ENCODE measurements at regions not wholly inside any gene's neighbourhood (a gene's known extent, or its start where the extent isn't known, plus 50 kb on each side); places are given as distances from the start of the nearest gene placed in this dataset.

GRCh38 chr15:29970402-29970695 is 112.4 kb upstream of the GOLGA8J start:
- Mint-ChIP-seq H3K36me3 (no peaks in the 10 kb centered on the region), H3K9me3 (peaks cover 4 to 14% (median 11%) of the 10 kb centered on the region in 3 donors), H3K27me3 (peaks cover 30% of the 10 kb centered on the region), H3K4me3 (no peak overlapping the region), H3K4me1 (peaks cover 0 to 2% (median 0%) of the 10 kb centered on the region in 3 donors), H3K27ac (no peak overlapping the region)

DNA sequence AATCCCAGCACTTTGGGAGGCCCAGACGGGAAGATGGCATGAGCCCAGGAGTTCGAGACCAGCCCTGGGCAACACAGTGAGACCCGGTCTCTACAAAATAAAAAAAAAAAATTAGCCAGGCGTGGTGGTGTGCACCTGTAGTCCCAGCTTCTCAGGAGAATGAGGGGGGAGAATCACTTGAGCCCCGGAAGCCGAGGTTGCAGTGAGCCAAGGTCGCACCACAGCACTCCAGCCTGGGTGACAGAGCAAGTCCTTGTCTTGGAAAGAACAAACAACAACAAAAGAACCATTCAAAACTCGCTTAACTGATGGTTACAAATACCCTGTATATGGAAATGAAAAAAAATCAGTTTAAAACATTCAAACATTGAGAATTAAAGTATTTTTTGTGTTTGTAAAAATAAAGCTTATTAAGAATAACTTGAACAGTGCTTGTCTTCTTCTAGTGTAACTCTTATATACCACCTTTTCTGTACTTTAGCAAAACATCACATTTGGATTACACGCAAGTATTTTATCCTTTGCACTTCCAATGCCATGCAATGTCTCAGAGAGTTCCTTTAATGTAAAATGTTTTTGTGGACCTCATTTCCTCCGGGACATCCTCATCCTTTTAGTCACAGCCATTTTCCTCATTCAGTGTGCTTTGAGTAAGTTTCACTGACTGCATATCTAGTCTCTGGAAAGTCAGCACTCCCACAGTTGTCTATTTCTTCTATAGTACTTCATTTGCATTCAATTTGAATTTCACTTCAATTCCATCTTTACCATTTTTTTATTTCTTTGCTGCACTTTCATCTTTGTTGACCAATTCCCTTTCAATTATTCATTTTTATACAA is 113.0 kb upstream of the GOLGA8J start:
- Mint-ChIP-seq H3K4me3 (no peak overlapping the region), H3K36me3 (no peaks in the 10 kb centered on the region), H3K27me3 (peaks cover 30% of the 10 kb centered on the region), H3K4me1 (peaks cover 0 to 2% (median under 1%) of the 10 kb centered on the region in 3 donors), H3K27ac (no peak overlapping the region), H3K9me3 (peaks cover 4 to 14% (median 9%) of the 10 kb centered on the region in 3 donors)

GRCh38 chr15:29968895-29969561 is 113.7 kb upstream of the GOLGA8J start:
- H3K27ac Mint-ChIP-seq = no peak overlapping the region
- H3K9me3 Mint-ChIP-seq = peaks cover 4 to 14% (median 7%) of the 10 kb centered on the region in 3 donors
- H3K4me3 Mint-ChIP-seq = no peak overlapping the region
- H3K27me3 Mint-ChIP-seq = peaks cover 29% of the 10 kb centered on the region
- H3K4me1 Mint-ChIP-seq = peaks cover 0 to 2% (median 1%) of the 10 kb centered on the region in 3 donors
- H3K36me3 Mint-ChIP-seq = no peaks in the 10 kb centered on the region

DNA sequence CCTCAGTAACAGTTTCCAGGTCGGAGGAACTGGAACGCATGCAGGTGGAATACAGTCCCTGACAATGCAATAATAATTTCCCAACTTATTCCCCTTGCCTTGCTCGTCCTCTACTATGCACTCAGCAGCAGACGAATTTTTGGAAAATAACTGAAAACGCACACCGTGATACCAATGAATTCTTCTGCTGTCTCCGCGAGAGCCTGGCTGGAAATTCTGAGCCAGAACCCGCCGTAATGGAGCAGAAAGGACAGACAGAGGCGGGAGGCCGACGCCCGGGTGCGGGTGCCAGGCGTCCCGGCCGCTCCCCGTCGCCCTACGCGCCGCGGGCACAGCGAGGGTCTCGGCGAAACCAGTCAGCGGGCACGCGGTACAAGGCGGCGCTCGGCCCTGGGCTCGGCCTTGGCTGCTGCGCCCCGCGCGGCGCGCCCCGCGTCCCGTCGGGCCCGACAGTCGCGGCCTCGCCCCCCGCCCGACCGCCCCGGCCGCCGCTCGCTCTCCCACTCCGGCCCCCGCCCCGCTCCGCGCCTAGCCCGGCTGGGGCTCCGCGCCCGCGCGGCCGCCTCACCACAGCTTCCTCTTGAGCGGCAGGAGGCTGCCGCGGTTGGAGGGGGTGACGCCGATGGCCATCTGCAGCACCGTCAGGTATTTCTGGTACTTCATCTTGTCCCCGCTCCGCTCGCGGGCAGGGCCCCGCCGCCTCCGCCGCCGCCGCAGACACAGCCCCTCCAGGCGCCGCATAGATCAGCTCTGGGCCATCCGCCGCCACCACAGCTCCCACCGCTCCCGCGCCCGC is 114.5 kb upstream of the GOLGA8J start:
- Mint-ChIP-seq H3K27me3 (peaks cover 29% of the 10 kb centered on the region), H3K27ac (no peak overlapping the region)

DNA sequence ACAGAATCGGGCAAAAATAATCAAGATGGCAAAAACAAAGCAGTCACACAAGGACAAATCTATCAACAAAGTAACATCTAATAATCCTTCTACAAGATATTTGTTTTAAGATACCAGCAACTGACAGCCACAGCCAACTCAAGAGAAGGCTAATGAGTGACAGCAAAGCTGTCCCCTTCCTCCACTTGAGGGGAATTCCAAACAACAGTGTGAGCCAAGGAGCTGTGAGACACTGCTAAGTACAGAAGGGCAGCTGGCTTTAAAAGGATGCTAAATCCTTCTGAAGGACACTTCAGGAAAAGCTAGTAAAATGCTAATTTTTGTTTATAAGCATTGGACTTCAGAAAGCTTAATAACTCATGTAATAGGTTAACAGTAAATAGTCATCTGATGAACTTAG is 120.3 kb upstream of the GOLGA8J start:
- Mint-ChIP-seq H3K4me3 (no peak overlapping the region), H3K27ac (no peak overlapping the region), H3K9me3 (peaks cover 0 to 5% (median 4%) of the 10 kb centered on the region in 3 donors), H3K4me1 (peaks cover 0 to 1% (median 0%) of the 10 kb centered on the region in 3 donors), H3K36me3 (no peaks in the 10 kb centered on the region), H3K27me3 (peaks cover 9% of the 10 kb centered on the region)

More for the DNA sequence above, 114.5 kb upstream of the GOLGA8J start:
- Mint-ChIP-seq H3K9me3 (peaks cover 4 to 14% (median 7%) of the 10 kb centered on the region in 3 donors), H3K4me3 (no peak overlapping the region), H3K4me1 (peaks cover 0 to 2% (median 1%) of the 10 kb centered on the region in 3 donors), H3K36me3 (no peaks in the 10 kb centered on the region)

GRCh38 chr15:29959384-29960137 is 123.2 kb upstream of the GOLGA8J start:
- Mint-ChIP-seq H3K36me3 (no peaks in the 10 kb centered on the region), H3K27ac (no peak overlapping the region), H3K4me1 (no peaks in the 10 kb centered on the region), H3K9me3 (peaks cover 0 to 5% (median 0%) of the 10 kb centered on the region in 3 donors), H3K4me3 (no peak overlapping the region), H3K27me3 (peaks cover 4% of the 10 kb centered on the region)

DNA sequence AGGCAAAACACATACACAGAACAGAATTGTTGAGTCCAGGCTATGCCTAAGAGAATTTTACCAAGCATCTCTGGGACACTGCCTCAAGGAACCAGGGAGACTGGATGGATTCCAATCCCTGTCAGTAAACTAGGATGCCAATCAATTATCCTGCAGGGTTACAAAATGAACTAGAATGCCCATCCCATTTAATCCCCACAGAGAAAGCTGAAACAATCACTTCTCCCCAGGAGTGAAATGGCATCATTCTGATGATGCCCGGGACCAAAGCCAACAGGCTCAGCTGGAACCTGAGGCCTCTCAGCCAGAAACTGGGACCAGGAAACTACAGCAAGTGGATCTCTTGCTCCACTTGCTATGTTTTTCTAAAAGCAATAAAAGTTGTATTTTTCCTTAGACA is 130.0 kb upstream of the TJP1 start:
- H3K27me3 Mint-ChIP-seq = peaks cover 3% of the 10 kb centered on the region
- H3K36me3 Mint-ChIP-seq = no peaks in the 10 kb centered on the region
- no peaks in the 10 kb centered on the region for H3K4me1 Mint-ChIP-seq
- no peak overlapping the region for H3K4me3 Mint-ChIP-seq
- peaks cover 0 to 2% (median 0%) of the 10 kb centered on the region in 3 donors for H3K9me3 Mint-ChIP-seq
- no peak overlapping the region for H3K27ac Mint-ChIP-seq

DNA sequence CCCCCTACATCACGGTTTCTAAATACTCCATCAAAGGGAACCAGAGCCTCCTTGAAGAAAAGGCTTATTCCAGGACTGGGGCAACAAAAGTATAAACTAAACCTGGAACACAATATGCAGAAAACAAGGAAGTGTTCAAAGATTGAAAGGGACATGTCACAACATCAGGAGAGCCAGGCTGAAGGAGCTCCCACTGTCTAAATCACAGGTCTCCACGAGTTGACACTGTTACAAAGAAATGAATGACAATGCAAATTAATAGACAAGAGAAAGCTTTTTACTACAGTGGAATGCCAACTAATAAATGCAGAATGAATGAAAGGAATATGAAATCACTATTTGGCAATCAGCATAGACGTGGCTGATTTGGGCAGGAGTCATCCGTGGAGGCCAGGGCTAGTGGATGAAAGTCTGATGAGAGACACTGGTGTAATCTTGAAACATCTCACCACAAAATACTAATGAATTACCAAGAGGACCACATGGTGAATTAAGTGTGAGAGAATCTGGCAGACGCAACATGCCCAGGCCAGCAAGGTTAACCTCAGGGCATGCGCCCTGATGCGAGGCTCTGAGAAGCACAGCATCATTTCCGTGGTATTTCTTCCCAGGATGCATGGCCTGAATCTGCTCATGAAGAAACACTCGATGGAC is 123.8 kb upstream of the TJP1 start:
- no peaks in the 10 kb centered on the region for H3K4me1 Mint-ChIP-seq
- H3K4me3 Mint-ChIP-seq = no peak overlapping the region
- no peaks in the 10 kb centered on the region for H3K9me3 Mint-ChIP-seq
- H3K27me3 Mint-ChIP-seq = no peaks in the 10 kb centered on the region
- no peaks in the 10 kb centered on the region for H3K36me3 Mint-ChIP-seq
- no peak overlapping the region for H3K27ac Mint-ChIP-seq

- H3K27me3 Mint-ChIP-seq = no peaks in the 10 kb centered on the region
- no peak overlapping the region for H3K4me3 Mint-ChIP-seq
- no peaks in the 10 kb centered on the region for H3K36me3 Mint-ChIP-seq
- no peaks in the 10 kb centered on the region for H3K9me3 Mint-ChIP-seq
- H3K27ac Mint-ChIP-seq = no peak overlapping the region
- no peaks in the 10 kb centered on the region for H3K4me1 Mint-ChIP-seq
Observed at GRCh38 chr15:29944925-29945324, 122.7 kb upstream of the TJP1 start.

- Mint-ChIP-seq H3K4me1 (no peaks in the 10 kb centered on the region), H3K9me3 (no peaks in the 10 kb centered on the region), H3K4me3 (no peak overlapping the region), H3K36me3 (no peaks in the 10 kb centered on the region), H3K27ac (no peak overlapping the region), H3K27me3 (no peaks in the 10 kb centered on the region)
Observed at GRCh38 chr15:29942548-29942947, 120.3 kb upstream of the TJP1 start.

DNA sequence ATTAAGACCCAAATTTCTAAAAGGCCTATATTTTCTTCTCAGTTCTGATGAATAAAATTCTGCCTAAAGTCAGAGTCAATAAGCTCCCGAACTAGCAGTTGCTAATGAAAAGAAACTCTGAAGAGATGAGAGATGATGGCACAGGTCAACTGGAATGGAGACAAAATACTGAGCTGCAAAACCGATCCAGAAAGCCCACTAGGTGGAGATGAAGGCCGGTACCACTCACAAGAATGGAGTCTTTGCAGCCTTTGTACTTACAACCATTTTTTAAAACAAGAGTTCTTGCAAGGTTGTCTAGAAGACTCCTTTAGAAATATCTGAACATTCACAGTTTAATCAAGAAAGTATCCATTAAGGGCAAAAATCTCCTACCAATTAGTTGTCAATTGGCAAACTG is 119.9 kb upstream of the TJP1 start:
- no peak overlapping the region for H3K27ac Mint-ChIP-seq
- no peaks in the 10 kb centered on the region for H3K9me3 Mint-ChIP-seq
- no peak overlapping the region for H3K4me3 Mint-ChIP-seq
- no peaks in the 10 kb centered on the region for H3K27me3 Mint-ChIP-seq
- no peaks in the 10 kb centered on the region for H3K4me1 Mint-ChIP-seq
- H3K36me3 Mint-ChIP-seq = no peaks in the 10 kb centered on the region

GRCh38 chr15:29939404-29939803 is 117.1 kb upstream of the TJP1 start:
- Mint-ChIP-seq H3K36me3 (no peaks in the 10 kb centered on the region), H3K27ac (no peak overlapping the region), H3K9me3 (peaks cover 0 to 4% (median 2%) of the 10 kb centered on the region in 3 donors), H3K27me3 (peaks cover 2% of the 10 kb centered on the region), H3K4me3 (no peak overlapping the region), H3K4me1 (no peaks in the 10 kb centered on the region)

DNA sequence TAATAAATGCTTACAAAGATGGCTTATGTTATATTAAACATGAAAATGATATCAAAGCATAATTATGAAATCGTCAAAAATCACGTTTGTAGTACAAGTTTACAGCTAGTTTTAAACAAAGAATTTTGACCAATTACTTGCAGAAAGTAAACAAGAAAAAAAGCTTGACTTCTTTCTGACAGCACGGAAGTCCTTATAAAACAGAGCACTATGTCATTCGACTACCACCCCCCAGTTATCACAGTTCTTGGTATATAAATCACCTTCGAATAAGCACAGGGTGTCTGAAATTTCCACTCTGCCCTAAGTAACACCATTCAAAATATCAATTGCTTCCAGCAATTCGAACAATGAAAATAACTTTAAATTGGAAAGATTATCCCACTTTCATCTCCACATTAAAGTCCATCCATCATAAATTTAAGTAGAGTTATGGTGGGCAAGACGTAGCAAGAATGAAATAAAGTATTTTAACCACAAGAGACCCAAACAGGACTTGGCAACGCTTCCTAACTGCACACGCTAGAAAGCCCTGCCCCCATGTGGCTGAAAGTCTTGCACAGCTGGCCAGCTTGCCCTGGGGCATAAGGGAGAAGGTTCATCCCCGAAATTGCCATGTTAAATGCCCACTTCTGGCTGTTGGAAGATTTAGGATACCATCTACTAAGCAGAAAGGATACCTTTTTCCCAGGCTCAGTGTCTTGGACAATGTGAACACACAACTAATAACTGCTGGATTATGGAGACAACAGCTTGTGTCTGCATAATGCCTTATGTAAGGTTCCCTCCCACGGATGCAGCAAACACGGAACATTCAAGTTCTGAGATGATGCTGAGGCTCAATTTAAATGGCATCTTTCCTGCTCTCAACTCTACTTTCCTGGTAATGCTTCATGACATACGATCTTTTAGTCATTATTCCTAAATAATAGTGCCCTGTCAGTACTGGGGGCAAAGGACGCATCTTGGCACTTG is 116.4 kb upstream of the TJP1 start:
- Mint-ChIP-seq H3K27me3 (peaks cover 2% of the 10 kb centered on the region), H3K27ac (no peak overlapping the region), H3K4me1 (no peaks in the 10 kb centered on the region), H3K4me3 (no peak overlapping the region), H3K9me3 (peaks cover 1 to 4% (median 2%) of the 10 kb centered on the region in 3 donors), H3K36me3 (no peaks in the 10 kb centered on the region)
